ENCODE measurements at regions not wholly inside any gene's neighbourhood (a gene's known extent, or its start where the extent isn't known, plus 50 kb on each side); places are given as distances from the start of the nearest gene placed in this dataset.
"Not testable (repeated sequence)": the region's sequence is repeated elsewhere in the genome, so short reads cannot be mapped to it uniquely, and the experiment has no call there.

DNA sequence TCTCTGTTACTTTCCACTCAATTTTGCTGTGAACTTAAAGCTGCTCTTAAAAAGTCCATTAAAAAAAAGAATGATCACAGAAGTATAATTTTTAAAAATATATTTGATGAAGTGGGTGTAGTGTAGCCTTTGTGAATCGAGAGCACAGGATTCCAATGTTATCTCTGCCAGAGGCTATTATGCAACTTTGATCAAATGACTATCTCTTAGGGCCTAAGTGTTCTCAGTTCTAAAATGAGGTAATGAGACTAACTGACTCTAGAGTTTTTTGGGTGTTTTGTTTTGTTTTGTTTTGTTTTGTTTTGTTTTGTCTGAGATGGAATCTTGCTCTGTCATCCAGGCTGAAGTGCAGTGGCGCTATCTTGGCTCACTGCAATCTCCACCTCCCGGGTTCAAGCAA is 147.5 kb downstream of the FAM72C start:
- TF ChIP-seq, protein P1, sequence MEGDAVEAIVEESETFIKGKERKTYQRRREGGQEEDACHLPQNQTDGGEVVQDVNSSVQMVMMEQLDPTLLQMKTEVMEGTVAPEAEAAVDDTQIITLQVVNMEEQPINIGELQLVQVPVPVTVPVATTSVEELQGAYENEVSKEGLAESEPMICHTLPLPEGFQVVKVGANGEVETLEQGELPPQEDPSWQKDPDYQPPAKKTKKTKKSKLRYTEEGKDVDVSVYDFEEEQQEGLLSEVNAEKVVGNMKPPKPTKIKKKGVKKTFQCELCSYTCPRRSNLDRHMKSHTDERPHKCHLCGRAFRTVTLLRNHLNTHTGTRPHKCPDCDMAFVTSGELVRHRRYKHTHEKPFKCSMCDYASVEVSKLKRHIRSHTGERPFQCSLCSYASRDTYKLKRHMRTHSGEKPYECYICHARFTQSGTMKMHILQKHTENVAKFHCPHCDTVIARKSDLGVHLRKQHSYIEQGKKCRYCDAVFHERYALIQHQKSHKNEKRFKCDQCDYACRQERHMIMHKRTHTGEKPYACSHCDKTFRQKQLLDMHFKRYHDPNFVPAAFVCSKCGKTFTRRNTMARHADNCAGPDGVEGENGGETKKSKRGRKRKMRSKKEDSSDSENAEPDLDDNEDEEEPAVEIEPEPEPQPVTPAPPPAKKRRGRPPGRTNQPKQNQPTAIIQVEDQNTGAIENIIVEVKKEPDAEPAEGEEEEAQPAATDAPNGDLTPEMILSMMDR (IDR thresholded peaks at IDR 0.05), result not testable (repeated sequence)
- TF ChIP-seq POLR2A (IDR thresholded peaks at IDR 0.05; ENCODE audit: low read depth), result not testable (repeated sequence)
